ENCODE measurements at regions not wholly inside any gene's neighbourhood (a gene's known extent, or its start where the extent isn't known, plus 50 kb on each side); places are given as distances from the start of the nearest gene placed in this dataset.

- TF ChIP-seq, protein P1, sequence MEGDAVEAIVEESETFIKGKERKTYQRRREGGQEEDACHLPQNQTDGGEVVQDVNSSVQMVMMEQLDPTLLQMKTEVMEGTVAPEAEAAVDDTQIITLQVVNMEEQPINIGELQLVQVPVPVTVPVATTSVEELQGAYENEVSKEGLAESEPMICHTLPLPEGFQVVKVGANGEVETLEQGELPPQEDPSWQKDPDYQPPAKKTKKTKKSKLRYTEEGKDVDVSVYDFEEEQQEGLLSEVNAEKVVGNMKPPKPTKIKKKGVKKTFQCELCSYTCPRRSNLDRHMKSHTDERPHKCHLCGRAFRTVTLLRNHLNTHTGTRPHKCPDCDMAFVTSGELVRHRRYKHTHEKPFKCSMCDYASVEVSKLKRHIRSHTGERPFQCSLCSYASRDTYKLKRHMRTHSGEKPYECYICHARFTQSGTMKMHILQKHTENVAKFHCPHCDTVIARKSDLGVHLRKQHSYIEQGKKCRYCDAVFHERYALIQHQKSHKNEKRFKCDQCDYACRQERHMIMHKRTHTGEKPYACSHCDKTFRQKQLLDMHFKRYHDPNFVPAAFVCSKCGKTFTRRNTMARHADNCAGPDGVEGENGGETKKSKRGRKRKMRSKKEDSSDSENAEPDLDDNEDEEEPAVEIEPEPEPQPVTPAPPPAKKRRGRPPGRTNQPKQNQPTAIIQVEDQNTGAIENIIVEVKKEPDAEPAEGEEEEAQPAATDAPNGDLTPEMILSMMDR (IDR thresholded peaks at IDR 0.05; ENCODE audit: extremely low read depth, insufficient read depth, missing control alignments) = no peak
- in situ Hi-C loops (cut with MboI; ENCODE audit: low pct_unique_long_range_greater_than_20kb, low sequenced_read_pairs, unreplicated experiment) = no loop called here
- DNase-seq (ENCODE audit: low spot score) = no peak
Measured at GRCh38 chr1:55582084-55582483, 366.9 kb upstream of the USP24 start.

DNA sequence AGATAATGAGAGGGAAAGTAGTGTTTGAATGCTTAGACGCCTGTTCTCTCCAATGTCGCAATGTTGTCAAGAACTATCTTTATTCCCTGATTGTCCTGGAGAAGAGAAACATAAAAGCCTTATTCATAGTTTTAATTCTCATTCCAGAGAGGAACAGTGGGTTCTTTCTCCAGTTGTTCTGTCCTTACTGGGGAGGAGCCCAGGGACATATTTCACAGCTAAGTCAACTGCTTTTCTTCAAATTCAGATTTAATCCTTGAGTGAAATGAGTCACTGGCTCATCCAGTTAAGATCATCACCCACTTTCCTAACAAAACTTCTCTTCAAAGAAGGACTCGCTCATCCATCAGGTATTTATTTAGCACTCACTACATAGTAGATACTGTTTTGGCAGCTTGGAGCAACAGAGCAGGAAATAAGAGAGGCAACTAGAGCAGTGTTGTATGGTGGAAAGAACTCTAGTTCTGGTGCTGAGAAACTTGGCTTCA lies 365.7 kb upstream of the USP24 start:
- in situ Hi-C loops (cut with MboI; ENCODE audit: low pct_unique_long_range_greater_than_20kb, low sequenced_read_pairs, unreplicated experiment) = no loop called here
- TF ChIP-seq, protein P1 (IDR thresholded peaks at IDR 0.05; ENCODE audit: extremely low read depth, insufficient read depth, missing control alignments) = no peak
- no peak for DNase-seq (ENCODE audit: low spot score)

GRCh38 chr1:55579332-55580001 lies 364.3 kb upstream of the USP24 start:
- TF ChIP-seq, protein P1 (IDR thresholded peaks at IDR 0.05; ENCODE audit: extremely low read depth, insufficient read depth, missing control alignments) = no peak
- in situ Hi-C loops (cut with MboI; ENCODE audit: low pct_unique_long_range_greater_than_20kb, low sequenced_read_pairs, unreplicated experiment) = no loop called here
- no peak for DNase-seq (ENCODE audit: low spot score)

- in situ Hi-C loops (cut with MboI; ENCODE audit: low pct_unique_long_range_greater_than_20kb, low sequenced_read_pairs, unreplicated experiment) = no loop called here
- no peak for DNase-seq (ENCODE audit: low spot score)
- TF ChIP-seq, protein P1 (IDR thresholded peaks at IDR 0.05; ENCODE audit: extremely low read depth, insufficient read depth, missing control alignments) = no peak
Measured at GRCh38 chr1:55578646-55579045, 363.5 kb upstream of the USP24 start.

- in situ Hi-C loops (cut with MboI; ENCODE audit: low pct_unique_long_range_greater_than_20kb, low sequenced_read_pairs, unreplicated experiment) = no loop called here
- no peak for DNase-seq (ENCODE audit: low spot score)
- TF ChIP-seq, protein P1 (IDR thresholded peaks at IDR 0.05; ENCODE audit: extremely low read depth, insufficient read depth, missing control alignments) = no peak
Measured at GRCh38 chr1:55575571-55576279, 360.6 kb upstream of the USP24 start.

DNA sequence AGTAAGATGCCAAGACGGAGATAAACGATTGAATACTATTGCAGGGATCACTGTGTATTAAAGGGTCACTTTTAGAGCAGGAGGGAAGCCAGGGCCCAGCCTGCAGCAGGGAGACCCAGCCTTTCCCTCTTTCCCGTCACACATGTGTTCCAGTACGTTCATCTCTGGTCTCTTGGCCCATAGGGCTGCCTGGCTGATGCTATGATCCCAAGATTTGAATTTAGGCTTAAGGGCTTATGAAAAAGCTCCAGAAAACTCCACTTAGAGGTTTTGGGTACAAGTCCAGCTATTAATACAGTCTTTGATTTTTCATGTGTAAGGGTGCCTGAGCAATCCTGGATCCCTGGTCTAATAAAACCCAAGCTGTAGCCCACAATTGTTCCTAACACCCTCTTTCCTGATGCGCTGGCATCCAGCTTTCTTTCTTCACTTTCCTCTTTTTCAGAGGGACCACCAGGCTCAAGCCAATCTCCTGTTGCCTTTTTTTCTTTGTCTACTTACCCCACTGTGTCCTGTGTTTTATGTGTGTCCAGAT lies 359.6 kb upstream of the USP24 start:
- no peak for DNase-seq (ENCODE audit: low spot score)
- TF ChIP-seq, protein P1 (IDR thresholded peaks at IDR 0.05; ENCODE audit: extremely low read depth, insufficient read depth, missing control alignments) = no peak
- in situ Hi-C loops (cut with MboI; ENCODE audit: low pct_unique_long_range_greater_than_20kb, low sequenced_read_pairs, unreplicated experiment) = no loop called here
